HepG2 (cell line): ENCODE measurements at regions not wholly inside any gene's neighbourhood (a gene's known extent, or its start where the extent isn't known, plus 50 kb on each side); places are given as distances from the start of the nearest gene placed in this dataset.

Source experiments
- BORCS8-MEF2B ChIP-seq: sonication (generic); formaldehyde crosslinking; IDR thresholded peaks from 2 replicates; pipeline ENCODE4 v1.8.0; 2022; ENCODE audit warnings: mild to moderate bottlenecking, missing genetic modification reagents
- CEBPB ChIP-seq: IDR thresholded peaks from 2 replicates; pipeline ENCODE4 v1.6.1; 2011; ENCODE audit warnings: low read depth, low read length, improper control_type of control experiment, borderline replicate concordance
- MXD4 ChIP-seq: IDR thresholded peaks from 2 replicates; pipeline ENCODE4 v1.6.1; 2016; ENCODE audit warnings: mild to moderate bottlenecking, missing biosample characterization, missing genetic modification reagents
- SMARCE1 ChIP-seq: fragments of 450-650 bp; IDR thresholded peaks from 2 replicates; pipeline ENCODE4 v1.6.1; 2017; ENCODE audit warnings: borderline replicate concordance
- TCF7 ChIP-seq: sonication (generic); IDR thresholded peaks from 2 replicates; pipeline ENCODE4 v1.6.1; 2016; ENCODE audit warnings: antibody characterized with exemption, low read depth
- TEAD3 ChIP-seq: optimal IDR thresholded peaks from 2 replicates; pipeline ENCODE3; 2016; ENCODE audit warnings: borderline replicate concordance
- YEATS2 ChIP-seq: sonication (generic); formaldehyde crosslinking; IDR thresholded peaks from 2 replicates; pipeline ENCODE4 v1.4.0; 2020; ENCODE audit warnings: missing genetic modification reagents, borderline replicate concordance
- ZNF354B ChIP-seq: sonication (generic); formaldehyde crosslinking; IDR thresholded peaks from 2 replicates; pipeline ENCODE4 v1.8.0; 2022; ENCODE audit warnings: mild to moderate bottlenecking, missing genetic modification reagents
- ZNF530 ChIP-seq: sonication (generic); formaldehyde crosslinking; IDR thresholded peaks from 2 replicates; pipeline ENCODE4 v1.5.0; 2020; ENCODE audit warnings: low read depth, mild to moderate bottlenecking, missing genetic modification reagents
- ZNF790 ChIP-seq: sonication (generic); formaldehyde crosslinking; IDR thresholded peaks from 2 replicates; pipeline ENCODE4 v1.8.0; 2022; ENCODE audit warnings: missing genetic modification reagents, mild to moderate bottlenecking, borderline replicate concordance
- TF ChIP-seq, protein P1 (sequence below): sonication (generic); formaldehyde crosslinking; conservative IDR thresholded peaks from 2 replicates; pipeline ENCODE4 v1.4.0; 2020; ENCODE audit warnings: mild to moderate bottlenecking, missing genetic modification reagents, moderate library complexity
- TF ChIP-seq, protein P2 (sequence below): sonication (generic); formaldehyde crosslinking; IDR thresholded peaks from 2 replicates; pipeline ENCODE4 v1.5.1; 2020; ENCODE audit warnings: mild to moderate bottlenecking, missing genetic modification reagents
- TF ChIP-seq, protein P3 (sequence below): sonication (generic); IDR thresholded peaks from 2 replicates; pipeline ENCODE4 v1.6.1; 2016; ENCODE audit warnings: low read depth, borderline replicate concordance
- TF ChIP-seq, protein P4 (sequence below): sonication (generic); formaldehyde crosslinking; IDR thresholded peaks from 2 replicates; pipeline ENCODE4; 2020; ENCODE audit warnings: missing genetic modification reagents, mild to moderate bottlenecking, borderline replicate concordance
- TF ChIP-seq, protein P5 (sequence below): sonication (generic); formaldehyde crosslinking; IDR thresholded peaks from 2 replicates; pipeline ENCODE4 v1.4.0; 2020; ENCODE audit warnings: missing genetic modification reagents
- TF ChIP-seq, protein P6 (sequence below): sonication (generic); formaldehyde crosslinking; IDR thresholded peaks from 2 replicates; pipeline ENCODE4 v1.4.0; 2020; ENCODE audit warnings: mild to moderate bottlenecking, missing genetic modification reagents

DNA sequence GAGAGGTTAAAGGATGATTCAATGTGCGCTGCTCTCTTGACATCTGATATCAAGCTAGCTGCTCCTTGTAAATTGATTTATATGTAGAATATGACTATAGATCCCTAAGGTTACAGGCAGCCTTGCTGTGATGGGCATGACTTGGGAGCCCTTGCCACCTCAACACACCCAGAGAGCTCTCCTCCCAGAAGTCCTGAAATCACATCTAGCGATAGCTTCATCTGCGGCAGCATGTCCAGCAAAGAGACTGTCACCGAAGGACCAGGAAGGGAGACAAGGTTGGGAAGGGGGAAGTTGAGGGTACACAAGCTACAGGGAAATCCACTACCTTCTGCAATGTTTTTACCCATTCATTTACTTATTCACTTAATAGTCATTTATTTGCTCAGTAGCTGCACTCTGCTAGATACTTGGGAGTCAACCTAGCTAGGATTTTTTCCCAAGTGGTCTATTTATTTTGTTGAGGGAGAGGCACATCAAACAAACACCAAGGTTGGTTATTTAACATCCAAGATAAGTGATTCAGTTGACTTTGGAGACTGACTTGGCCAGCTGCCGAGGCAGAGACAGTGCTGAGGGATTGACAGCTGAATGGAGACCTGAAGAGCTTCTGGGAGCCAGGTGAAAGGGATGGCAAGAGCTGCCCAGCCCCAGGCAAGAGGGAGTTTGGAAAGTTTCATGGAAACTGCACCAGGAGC lies 205.8 kb upstream of the IL12A start (continued):
- no peak for TF ChIP-seq CEBPB
- TF ChIP-seq SMARCE1 = no peak
- TF ChIP-seq, protein P1, sequence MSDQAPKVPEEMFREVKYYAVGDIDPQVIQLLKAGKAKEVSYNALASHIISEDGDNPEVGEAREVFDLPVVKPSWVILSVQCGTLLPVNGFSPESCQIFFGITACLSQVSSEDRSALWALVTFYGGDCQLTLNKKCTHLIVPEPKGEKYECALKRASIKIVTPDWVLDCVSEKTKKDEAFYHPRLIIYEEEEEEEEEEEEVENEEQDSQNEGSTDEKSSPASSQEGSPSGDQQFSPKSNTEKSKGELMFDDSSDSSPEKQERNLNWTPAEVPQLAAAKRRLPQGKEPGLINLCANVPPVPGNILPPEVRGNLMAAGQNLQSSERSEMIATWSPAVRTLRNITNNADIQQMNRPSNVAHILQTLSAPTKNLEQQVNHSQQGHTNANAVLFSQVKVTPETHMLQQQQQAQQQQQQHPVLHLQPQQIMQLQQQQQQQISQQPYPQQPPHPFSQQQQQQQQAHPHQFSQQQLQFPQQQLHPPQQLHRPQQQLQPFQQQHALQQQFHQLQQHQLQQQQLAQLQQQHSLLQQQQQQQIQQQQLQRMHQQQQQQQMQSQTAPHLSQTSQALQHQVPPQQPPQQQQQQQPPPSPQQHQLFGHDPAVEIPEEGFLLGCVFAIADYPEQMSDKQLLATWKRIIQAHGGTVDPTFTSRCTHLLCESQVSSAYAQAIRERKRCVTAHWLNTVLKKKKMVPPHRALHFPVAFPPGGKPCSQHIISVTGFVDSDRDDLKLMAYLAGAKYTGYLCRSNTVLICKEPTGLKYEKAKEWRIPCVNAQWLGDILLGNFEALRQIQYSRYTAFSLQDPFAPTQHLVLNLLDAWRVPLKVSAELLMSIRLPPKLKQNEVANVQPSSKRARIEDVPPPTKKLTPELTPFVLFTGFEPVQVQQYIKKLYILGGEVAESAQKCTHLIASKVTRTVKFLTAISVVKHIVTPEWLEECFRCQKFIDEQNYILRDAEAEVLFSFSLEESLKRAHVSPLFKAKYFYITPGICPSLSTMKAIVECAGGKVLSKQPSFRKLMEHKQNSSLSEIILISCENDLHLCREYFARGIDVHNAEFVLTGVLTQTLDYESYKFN (CRISPR knock-in tag) = peak; percentile 49; the same call in 1 of the 2 replicates
- no peak for TF ChIP-seq ZNF790 (CRISPR knock-in tag)
- TF ChIP-seq, protein P2, sequence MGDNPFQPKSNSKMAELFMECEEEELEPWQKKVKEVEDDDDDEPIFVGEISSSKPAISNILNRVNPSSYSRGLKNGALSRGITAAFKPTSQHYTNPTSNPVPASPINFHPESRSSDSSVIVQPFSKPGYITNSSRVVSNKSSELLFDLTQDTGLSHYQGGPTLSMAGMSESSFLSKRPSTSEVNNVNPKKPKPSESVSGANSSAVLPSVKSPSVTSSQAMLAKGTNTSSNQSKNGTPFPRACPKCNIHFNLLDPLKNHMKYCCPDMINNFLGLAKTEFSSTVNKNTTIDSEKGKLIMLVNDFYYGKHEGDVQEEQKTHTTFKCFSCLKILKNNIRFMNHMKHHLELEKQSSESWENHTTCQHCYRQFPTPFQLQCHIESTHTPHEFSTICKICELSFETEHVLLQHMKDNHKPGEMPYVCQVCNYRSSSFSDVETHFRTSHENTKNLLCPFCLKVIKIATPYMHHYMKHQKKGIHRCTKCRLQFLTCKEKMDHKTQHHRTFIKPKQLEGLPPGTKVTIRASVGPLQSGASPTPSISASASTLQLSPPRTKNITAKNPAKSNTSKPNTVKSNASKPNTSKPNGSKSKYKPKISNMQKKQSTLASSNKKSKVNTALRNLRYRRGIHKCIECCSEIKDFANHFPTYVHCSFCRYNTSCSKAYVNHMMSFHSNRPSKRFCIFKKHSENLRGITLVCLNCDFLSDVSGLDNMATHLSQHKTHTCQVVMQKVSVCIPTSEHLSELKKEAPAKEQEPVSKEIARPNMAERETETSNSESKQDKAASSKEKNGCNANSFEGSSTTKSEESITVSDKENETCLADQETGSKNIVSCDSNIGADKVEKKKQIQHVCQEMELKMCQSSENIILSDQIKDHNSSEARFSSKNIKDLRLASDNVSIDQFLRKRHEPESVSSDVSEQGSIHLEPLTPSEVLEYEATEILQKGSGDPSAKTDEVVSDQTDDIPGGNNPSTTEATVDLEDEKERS (CRISPR knock-in tag) = no peak
- TF ChIP-seq, protein P3, sequence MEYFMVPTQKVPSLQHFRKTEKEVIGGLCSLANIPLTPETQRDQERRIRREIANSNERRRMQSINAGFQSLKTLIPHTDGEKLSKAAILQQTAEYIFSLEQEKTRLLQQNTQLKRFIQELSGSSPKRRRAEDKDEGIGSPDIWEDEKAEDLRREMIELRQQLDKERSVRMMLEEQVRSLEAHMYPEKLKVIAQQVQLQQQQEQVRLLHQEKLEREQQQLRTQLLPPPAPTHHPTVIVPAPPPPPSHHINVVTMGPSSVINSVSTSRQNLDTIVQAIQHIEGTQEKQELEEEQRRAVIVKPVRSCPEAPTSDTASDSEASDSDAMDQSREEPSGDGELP = peak; percentile 27; the same call in 1 of the 2 replicates
- TF ChIP-seq, protein P4, sequence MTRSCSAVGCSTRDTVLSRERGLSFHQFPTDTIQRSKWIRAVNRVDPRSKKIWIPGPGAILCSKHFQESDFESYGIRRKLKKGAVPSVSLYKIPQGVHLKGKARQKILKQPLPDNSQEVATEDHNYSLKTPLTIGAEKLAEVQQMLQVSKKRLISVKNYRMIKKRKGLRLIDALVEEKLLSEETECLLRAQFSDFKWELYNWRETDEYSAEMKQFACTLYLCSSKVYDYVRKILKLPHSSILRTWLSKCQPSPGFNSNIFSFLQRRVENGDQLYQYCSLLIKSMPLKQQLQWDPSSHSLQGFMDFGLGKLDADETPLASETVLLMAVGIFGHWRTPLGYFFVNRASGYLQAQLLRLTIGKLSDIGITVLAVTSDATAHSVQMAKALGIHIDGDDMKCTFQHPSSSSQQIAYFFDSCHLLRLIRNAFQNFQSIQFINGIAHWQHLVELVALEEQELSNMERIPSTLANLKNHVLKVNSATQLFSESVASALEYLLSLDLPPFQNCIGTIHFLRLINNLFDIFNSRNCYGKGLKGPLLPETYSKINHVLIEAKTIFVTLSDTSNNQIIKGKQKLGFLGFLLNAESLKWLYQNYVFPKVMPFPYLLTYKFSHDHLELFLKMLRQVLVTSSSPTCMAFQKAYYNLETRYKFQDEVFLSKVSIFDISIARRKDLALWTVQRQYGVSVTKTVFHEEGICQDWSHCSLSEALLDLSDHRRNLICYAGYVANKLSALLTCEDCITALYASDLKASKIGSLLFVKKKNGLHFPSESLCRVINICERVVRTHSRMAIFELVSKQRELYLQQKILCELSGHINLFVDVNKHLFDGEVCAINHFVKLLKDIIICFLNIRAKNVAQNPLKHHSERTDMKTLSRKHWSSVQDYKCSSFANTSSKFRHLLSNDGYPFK (CRISPR knock-in tag) = no peak
- no peak for TF ChIP-seq ZNF354B (CRISPR knock-in tag)
- peak; percentile 49; the same call in 1 of the 2 replicates for TF ChIP-seq TCF7
- TF ChIP-seq, protein P5, sequence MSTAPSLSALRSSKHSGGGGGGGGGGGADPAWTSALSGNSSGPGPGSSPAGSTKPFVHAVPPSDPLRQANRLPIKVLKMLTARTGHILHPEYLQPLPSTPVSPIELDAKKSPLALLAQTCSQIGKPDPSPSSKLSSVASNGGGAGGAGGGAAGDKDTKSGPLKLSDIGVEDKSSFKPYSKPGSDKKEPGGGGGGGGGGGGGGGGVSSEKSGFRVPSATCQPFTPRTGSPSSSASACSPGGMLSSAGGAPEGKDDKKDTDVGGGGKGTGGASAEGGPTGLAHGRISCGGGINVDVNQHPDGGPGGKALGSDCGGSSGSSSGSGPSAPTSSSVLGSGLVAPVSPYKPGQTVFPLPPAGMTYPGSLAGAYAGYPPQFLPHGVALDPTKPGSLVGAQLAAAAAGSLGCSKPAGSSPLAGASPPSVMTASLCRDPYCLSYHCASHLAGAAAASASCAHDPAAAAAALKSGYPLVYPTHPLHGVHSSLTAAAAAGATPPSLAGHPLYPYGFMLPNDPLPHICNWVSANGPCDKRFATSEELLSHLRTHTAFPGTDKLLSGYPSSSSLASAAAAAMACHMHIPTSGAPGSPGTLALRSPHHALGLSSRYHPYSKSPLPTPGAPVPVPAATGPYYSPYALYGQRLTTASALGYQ = peak; percentile 77
- TF ChIP-seq BORCS8-MEF2B (CRISPR knock-in tag) = no peak
- TF ChIP-seq, protein P6, sequence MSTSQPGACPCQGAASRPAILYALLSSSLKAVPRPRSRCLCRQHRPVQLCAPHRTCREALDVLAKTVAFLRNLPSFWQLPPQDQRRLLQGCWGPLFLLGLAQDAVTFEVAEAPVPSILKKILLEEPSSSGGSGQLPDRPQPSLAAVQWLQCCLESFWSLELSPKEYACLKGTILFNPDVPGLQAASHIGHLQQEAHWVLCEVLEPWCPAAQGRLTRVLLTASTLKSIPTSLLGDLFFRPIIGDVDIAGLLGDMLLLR (CRISPR knock-in tag) = no peak
- no peak for TF ChIP-seq TEAD3 (CRISPR knock-in tag)
- no peak for TF ChIP-seq YEATS2 (CRISPR knock-in tag)
- TF ChIP-seq MXD4 (CRISPR knock-in tag) = no peak
- TF ChIP-seq ZNF530 (CRISPR knock-in tag) = no peak
